ENCODE measurements at regions not wholly inside any gene's neighbourhood (a gene's known extent, or its start where the extent isn't known, plus 50 kb on each side); places are given as distances from the start of the nearest gene placed in this dataset.

GRCh38 chr20:11445161-11445560, 472.5 kb upstream of the BTBD3 start:
- no peak for DNase-seq (ENCODE audit: low read depth in 2 of 2)

DNA sequence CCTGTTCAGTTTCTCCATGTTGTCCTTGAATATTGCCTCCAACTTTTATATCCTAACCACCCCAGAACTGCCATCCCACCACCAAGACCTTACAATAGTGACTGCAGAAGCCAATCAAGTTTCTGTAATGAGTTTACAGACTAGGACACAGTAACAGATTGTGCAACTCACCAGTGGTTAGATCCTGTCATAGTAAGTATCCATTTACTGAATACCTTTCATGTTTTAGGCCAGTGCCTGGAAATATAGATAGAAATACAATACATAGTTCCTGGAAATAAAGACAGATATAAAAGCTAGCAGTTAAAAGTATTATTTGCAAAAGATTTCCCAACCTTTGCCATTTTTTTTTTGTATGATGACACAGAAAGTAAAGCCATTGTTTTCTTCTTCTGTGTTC, 471.8 kb upstream of the BTBD3 start:
- DNase-seq (ENCODE audit: low read depth in 2 of 2) = no peak

DNA sequence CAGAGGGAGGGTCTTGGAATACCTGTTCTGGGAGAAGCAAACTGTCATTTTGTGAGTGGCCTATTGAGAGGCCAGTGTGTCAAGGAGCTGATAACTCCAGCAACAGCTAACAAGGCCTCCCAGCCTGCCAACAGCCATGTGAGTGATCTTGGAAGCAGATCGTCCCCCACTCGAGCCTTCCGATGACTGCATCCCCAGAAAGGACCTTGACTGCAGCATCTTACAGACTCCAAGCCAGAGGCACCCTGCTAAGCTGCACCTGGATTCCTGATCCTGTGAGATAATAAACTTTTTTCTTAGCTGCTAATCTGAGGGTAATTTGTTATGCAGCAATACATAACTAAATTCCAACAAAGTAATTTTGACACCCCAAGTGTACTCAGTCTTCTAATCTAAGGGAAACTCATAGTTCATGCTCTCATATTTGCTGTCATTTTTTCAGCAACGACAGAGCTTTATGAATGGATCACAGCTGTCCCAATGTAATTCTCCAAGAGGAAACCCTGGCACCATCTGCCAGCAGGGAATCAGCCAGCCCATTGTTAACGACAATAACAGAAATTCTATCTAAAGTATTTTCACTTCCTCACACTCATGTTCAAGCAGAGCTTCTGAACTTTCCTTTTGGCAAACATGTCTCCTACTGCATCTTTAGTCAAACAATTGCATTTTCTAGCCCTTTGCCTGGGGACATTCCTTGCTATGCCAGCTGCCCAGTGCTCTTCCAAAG, 470.2 kb upstream of the BTBD3 start:
- DNase-seq (ENCODE audit: low read depth in 2 of 2) = no peak

DNA sequence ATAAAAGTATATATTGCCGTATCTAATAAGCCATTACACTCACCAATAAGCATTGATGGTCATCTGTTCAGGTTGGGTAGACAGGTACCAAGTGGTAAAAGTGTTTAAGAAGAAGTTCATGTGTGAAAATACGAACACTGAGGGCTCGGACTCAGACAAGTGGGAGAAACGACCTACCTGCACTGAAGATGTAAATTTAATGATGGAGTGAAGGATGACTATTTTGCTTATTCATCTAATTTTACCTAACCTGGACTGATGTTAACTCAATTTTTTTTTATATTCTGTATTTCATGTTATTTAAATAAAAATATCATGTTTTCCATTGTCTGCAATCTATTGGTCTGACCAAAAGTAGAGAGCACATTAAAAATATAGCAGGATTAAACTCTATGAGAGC, 469.1 kb upstream of the BTBD3 start:
- DNase-seq (ENCODE audit: low read depth in 2 of 2) = no peak

DNA sequence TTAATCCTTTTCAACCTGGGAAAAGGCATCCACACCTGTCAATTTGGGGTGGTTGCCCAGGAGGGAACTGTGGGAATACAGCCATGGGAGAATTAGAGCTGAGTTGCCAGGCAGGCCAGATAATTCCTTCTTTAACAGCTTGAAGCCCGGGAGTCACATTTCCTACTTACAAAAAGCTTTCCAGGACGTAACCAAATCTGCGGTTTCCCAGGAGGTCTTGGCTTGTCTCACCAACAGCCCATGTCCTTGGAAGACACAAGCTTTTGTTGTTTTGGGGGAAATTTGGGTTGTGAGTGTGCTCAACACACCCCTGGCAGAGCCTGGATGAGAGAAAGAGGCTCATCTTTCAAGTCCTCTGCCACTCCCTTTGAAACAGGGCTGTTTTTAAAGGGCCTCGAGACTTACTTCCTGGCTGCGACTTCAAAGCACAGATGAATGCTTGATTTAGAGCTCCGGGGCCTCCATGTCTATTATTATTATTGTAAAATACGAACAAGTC, 465.9 kb upstream of the BTBD3 start:
- DNase-seq (ENCODE audit: low read depth in 2 of 2) = no peak

- no peak for DNase-seq (ENCODE audit: low read depth in 2 of 2)
Measured at GRCh38 chr20:11452326-11452725, 465.4 kb upstream of the BTBD3 start.

GRCh38 chr20:11453430-11453829, 464.3 kb upstream of the BTBD3 start:
- DNase-seq (ENCODE audit: low read depth in 2 of 2) = no peak

GRCh38 chr20:11454966-11455799, 462.5 kb upstream of the BTBD3 start:
- DNase-seq (ENCODE audit: low read depth in 2 of 2) = no peak

GRCh38 chr20:11457488-11457887, 460.2 kb upstream of the BTBD3 start:
- no peak for DNase-seq (ENCODE audit: low read depth in 2 of 2)

DNA sequence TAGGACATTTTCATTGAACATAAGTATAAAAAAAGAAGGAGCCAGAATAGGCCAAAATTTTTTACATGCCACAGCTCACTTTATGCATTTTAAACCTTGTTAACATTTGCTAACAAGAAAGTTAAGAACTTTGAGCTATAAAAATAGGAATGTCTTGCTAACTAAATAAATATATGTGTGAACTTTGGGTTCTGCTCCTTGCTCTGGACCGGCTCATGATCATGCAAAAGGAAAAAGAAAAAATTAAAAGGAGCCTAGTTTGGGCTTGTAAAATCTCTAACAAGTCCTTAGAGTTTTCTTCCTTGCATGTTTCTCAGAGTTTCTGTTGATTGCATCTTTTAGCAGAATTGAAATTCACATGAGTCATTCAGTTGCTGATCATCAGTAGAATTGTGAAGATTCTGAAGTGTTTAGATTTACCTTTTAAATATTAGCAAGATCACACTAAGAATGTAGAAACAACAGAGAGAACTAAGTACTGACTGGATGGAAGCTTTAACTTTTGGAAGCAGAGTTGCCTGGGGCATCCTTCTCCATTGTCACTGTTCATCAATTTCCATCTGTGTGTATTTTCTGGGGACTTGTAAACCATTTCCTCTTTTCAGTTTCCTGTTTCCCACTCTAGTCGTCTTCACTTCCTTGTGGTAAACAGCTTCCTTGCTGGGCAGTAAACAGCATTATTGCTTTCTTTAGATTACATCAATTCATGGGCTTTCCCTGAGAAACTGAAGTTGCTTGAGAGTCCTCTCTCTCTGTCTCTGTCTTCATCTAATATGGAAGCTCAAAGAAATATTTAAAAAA, 458.4 kb upstream of the BTBD3 start:
- DNase-seq (ENCODE audit: low read depth in 2 of 2) = no peak

DNA sequence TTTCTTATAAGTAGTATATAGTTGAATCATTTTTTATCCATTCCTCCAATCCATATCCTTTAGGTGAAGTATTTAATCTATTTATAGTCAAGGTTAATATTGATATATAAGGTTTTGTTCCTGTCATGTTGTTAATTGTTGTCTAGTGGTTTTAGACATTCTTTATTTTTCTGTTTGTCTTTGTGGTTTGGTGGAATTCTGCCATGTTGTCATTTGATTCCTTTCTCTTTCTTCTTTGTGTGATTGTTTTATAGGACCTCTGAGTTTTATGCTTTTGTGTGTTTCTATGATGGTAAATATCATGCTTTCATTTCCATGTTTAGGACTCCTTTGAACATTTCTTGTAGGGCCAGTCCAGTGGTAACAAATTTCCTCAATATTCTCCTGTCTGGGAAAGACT, 450.3 kb upstream of the BTBD3 start:
- no peak for DNase-seq (ENCODE audit: low read depth in 2 of 2)

DNA sequence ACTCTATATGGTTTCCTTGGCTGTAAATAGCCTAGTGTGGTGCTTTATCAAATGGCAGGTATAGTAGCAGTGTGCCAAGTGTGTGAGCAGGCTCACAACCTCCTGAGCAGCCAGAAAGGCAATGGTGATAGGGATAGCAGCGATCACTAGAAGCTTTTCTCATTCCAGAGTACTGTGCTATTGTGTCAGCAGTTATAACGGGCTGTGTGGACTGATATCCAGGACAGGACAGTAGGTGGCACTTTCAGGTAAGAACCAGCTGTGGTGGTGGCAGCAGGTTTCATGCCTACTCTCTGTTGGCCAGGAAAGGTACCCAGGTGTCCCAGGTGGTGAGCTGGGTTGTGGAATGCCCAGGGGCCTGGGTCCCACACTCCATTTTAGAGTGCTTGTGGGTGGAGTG, 448.8 kb upstream of the BTBD3 start:
- no peak for DNase-seq (ENCODE audit: low read depth in 2 of 2)

GRCh38 chr20:11469795-11470435, 447.8 kb upstream of the BTBD3 start:
- no peak for DNase-seq (ENCODE audit: low read depth in 2 of 2)

GRCh38 chr20:11473983-11474382, 443.7 kb upstream of the BTBD3 start:
- DNase-seq (ENCODE audit: low read depth in 2 of 2) = no peak

- DNase-seq (ENCODE audit: low read depth in 2 of 2) = no peak
Measured at GRCh38 chr20:11483697-11484096, 434.0 kb upstream of the BTBD3 start.

DNA sequence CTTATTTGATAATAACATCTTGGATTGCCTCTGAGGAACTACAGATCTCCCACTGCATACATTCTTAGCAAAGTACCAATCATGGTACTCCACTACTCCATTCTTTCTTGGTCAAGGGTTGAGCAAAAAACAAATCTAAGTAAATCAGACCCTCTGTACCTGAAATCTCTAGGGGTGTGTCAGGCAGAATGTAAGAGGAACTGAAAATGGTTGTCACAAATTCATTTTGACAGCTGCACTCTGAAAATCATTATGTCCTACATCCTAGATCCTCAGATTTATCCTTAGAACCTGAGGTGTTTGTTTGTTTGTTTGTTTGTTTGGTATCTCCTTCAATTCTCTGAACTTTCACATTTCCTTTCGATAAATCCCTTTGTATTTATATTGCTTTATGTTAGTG, 433.2 kb upstream of the BTBD3 start:
- DNase-seq (ENCODE audit: low read depth in 2 of 2) = no peak

DNA sequence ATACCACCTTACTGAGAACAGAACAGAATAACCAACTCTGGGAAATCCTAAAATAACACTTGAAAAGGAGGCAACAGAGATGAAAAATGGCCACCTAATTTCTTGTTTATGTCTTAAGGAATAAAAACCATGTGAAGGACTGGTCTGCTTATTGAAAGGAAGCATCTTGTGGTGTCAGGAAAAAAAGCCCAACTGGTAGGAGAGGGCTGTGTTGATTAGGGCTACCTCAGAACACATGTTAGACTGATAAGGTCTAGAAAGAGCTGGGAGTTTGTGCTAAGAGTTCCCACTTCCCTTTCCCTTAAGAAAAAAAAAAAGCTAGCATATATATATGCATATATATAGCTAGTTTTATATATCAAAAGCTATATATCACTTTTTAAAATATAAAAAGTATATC, 425.3 kb upstream of the BTBD3 start:
- DNase-seq (ENCODE audit: low read depth in 2 of 2) = no peak

- DNase-seq (ENCODE audit: low read depth in 2 of 2) = no peak
Measured at GRCh38 chr20:11492846-11493245, 424.8 kb upstream of the BTBD3 start.

DNA sequence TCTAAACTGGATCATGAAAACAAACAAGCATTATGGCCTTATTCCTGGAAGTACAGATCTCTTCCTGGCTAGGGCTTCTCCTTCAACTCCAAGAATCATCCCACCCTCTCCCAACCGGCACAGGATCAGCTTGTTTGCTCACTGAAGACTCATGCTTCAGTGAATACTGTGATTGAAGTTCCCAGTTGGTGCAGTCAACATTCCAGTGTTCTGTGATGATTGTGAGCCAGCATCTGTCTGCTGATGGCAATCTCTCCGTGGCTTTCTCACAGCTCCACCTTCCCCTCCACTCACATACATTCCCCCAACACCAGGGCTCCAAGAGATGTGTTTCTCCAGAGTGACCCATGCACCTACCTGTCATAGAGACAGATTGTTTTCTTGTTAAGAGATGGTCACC, 421.3 kb upstream of the BTBD3 start:
- no peak for DNase-seq (ENCODE audit: low read depth in 2 of 2)

GRCh38 chr20:11497545-11497944, 420.1 kb upstream of the BTBD3 start:
- DNase-seq (ENCODE audit: low read depth in 2 of 2) = no peak

GRCh38 chr20:11499101-11499634, 418.5 kb upstream of the BTBD3 start:
- no peak for DNase-seq (ENCODE audit: low read depth in 2 of 2)

DNA sequence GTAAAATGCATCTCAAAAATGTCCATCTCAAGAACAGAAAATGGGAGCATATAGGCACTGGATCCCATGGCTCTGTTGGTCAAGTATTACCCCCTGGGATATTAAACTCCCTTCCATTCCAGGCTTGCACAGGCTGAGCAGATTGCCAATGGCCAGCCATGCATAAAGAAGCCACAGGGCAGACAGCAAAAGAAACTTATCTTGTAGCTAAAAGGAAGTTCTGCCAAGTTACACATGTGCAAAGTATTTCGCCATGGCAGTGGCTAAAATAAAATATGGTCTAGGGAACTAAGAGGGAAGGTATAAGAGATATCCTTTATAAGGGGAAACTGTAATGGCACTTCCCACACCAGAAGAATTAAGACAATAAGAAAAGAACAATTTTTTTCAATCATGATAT, 415.6 kb upstream of the BTBD3 start:
- DNase-seq (ENCODE audit: low read depth in 2 of 2) = no peak
